ENCODE measurements at regions not wholly inside any gene's neighbourhood (a gene's known extent, or its start where the extent isn't known, plus 50 kb on each side); places are given as distances from the start of the nearest gene placed in this dataset.
"Not testable (repeated sequence)": the region's sequence is repeated elsewhere in the genome, so short reads cannot be mapped to it uniquely, and the experiment has no call there.

- H3K27me3 ChIP-seq = peaks cover 6% of the 10 kb centered on the region
- intact Hi-C loops (cut with DNase I) = no loop called here
These were observed 109.1 kb upstream of the PABPC3 start for GRCh38 chr13:24986826-24987225.

GRCh38 chr13:24989959-24990358, 106.0 kb upstream of the PABPC3 start:
- DNase-seq; H3K36me3 ChIP-seq (replicated peaks in 1 of 2); H3K4me3 ChIP-seq; H3K9me3 ChIP-seq (replicated peaks in 1 of 3); intact Hi-C loops (cut with DNase I); H3K27me3 ChIP-seq; H3K27ac ChIP-seq; H3K4me1 ChIP-seq (replicated peaks in 1 of 2): not testable (repeated sequence)
- WGBS, 4 donors = 52 to 64% (median 62%) methylated on average over 6 of the region's 6 CpGs

More at GRCh38 chr13:24986826-24987225, 109.1 kb upstream of the PABPC3 start:
- Histone ChIP-seq H3K4me1 (replicated peaks in 1 of 2) (no peaks in the 10 kb centered on the region), H3K36me3 (replicated peaks in 1 of 2) (no peaks in the 10 kb centered on the region), H3K27ac (no peak overlapping the region), H3K9me3 (replicated peaks in 1 of 3) (no peaks in the 10 kb centered on the region), H3K4me3 (no peak overlapping the region)
- TF ChIP-seq POLR2A (IDR thresholded peaks at IDR 0.05) = no peak
- TF ChIP-seq CTCF (IDR thresholded peaks at IDR 0.05) = no peak
- DNase-seq = no peak
- 75 to 82% (median 78%) methylated on average over 6 to 9 of the region's 9 CpGs for WGBS, 4 donors

GRCh38 chr13:24992946-24993345, 103.0 kb upstream of the PABPC3 start:
- DNase-seq; H3K27ac ChIP-seq; intact Hi-C loops (cut with DNase I); H3K4me1 ChIP-seq (replicated peaks in 1 of 2); H3K27me3 ChIP-seq; H3K4me3 ChIP-seq; H3K9me3 ChIP-seq (replicated peaks in 1 of 3); H3K36me3 ChIP-seq (replicated peaks in 1 of 2): not testable (repeated sequence)
- 65 to 74% (median 67%) methylated on average over 4 of the region's 4 CpGs for WGBS, 4 donors

- Histone ChIP-seq H3K27ac (no peak overlapping the region), H3K4me3 (no peak overlapping the region), H3K36me3 (replicated peaks in 1 of 2) (no peaks in the 10 kb centered on the region), H3K27me3 (no peaks in the 10 kb centered on the region), H3K9me3 (replicated peaks in 1 of 3) (no peaks in the 10 kb centered on the region), H3K4me1 (replicated peaks in 1 of 2) (no peaks in the 10 kb centered on the region)
- DNase-seq = peak; percentile 49 to 75 (median 62)
- peak; percentile 42 to 72 (median 58) for TF ChIP-seq CTCF (IDR thresholded peaks at IDR 0.05)
- TF ChIP-seq POLR2A (IDR thresholded peaks at IDR 0.05) = no peak
- intact Hi-C loops (cut with DNase I) = no loop called here
- 6 to 10% (median 9%) methylated on average over 6 of the region's 6 CpGs for whole genome bisulfite sequencing, 4 donors
These were observed 100.6 kb upstream of the PABPC3 start for GRCh38 chr13:24995225-24995804.

- Histone ChIP-seq H3K4me1 (replicated peaks in 1 of 2) (no peaks in the 10 kb centered on the region), H3K4me3 (no peak overlapping the region), H3K36me3 (replicated peaks in 1 of 2) (no peaks in the 10 kb centered on the region), H3K9me3 (replicated peaks in 1 of 3) (no peaks in the 10 kb centered on the region), H3K27me3 (peaks cover 8% of the 10 kb centered on the region), H3K27ac (no peak overlapping the region)
- WGBS, 4 donors = 30 to 31% (median 31%) methylated on average over 10 of the region's 10 CpGs
- intact Hi-C loops (cut with DNase I) = no loop called here
- peak in 2 of 7 donors; percentile 19 to 37 for DNase-seq
- no peak for TF ChIP-seq POLR2A (IDR thresholded peaks at IDR 0.05)
- TF ChIP-seq CTCF (IDR thresholded peaks at IDR 0.05) = peak; percentile 43 to 70 (median 54)
These were observed 98.5 kb upstream of the PABPC3 start for GRCh38 chr13:24997367-24997967.

All from adrenal gland (tissue), 9 donors.